PC-3 (cell line): ENCODE measurements at regions not wholly inside any gene's neighbourhood (a gene's known extent, or its start where the extent isn't known, plus 50 kb on each side); places are given as distances from the start of the nearest gene placed in this dataset.

Source experiments
- CTCF ChIP-seq: fragments of 300-600 bp; sonication (generic); conservative IDR thresholded peaks from 2 replicates; pipeline ENCODE4 v1.5.1; 2017; ENCODE audit warnings: antibody characterized with exemption, low read depth, mild to moderate bottlenecking, low read length
- EZH2 ChIP-seq: fragments of 300-600 bp; sonication (generic); IDR thresholded peaks from one replicate; pipeline ENCODE4 v1.6.1; 2017; ENCODE audit warnings: antibody characterized with exemption, mild to moderate bottlenecking, low read length; ENCODE audit not compliant: unreplicated experiment
- EZH2phosphoT487 ChIP-seq: fragments of 300-600 bp; sonication (generic); IDR thresholded peaks from 2 replicates; pipeline ENCODE4 v1.6.1; 2018; ENCODE audit warnings: mild to moderate bottlenecking, antibody characterized with exemption, low read length, borderline replicate concordance

GRCh38 chr4:75169020-75169419 is 236.1 kb downstream of the PARM1 start:
- TF ChIP-seq CTCF (no peak), EZH2 (no peak), EZH2phosphoT487 (no peak)
